PC-3 (cell line): ENCODE measurements at regions not wholly inside any gene's neighbourhood (a gene's known extent, or its start where the extent isn't known, plus 50 kb on each side); places are given as distances from the start of the nearest gene placed in this dataset.

ENCODE experiments used
- CTCF ChIP-seq: fragments of 300-600 bp; sonication (generic); conservative IDR thresholded peaks from 2 replicates; pipeline ENCODE4 v1.5.1; 2017; ENCODE audit warnings: antibody characterized with exemption, low read depth, mild to moderate bottlenecking, low read length
- EZH2 ChIP-seq: fragments of 300-600 bp; sonication (generic); IDR thresholded peaks from one replicate; pipeline ENCODE4 v1.6.1; 2017; ENCODE audit warnings: antibody characterized with exemption, mild to moderate bottlenecking, low read length; ENCODE audit not compliant: unreplicated experiment

- TF ChIP-seq CTCF = no peak
- TF ChIP-seq EZH2 = no peak
Measured at GRCh38 chr7:145464287-145464686, 628.4 kb upstream of the TPK1 start.
